SK-N-SH (cell line): ENCODE measurements at regions not wholly inside any gene's neighbourhood (a gene's known extent, or its start where the extent isn't known, plus 50 kb on each side); places are given as distances from the start of the nearest gene placed in this dataset.

Experiments used
- CTCF ChIA-PET: fragments of 300-600, 350-600 bp; formaldehyde crosslinking; extraction: SDS; loops from one replicate; lab custom pipeline; 2021; lab: Yijun Ruan, JAX
- POLR2A ChIA-PET: fragments of 350-600 bp; sonication (Branson Sonifier 250); formaldehyde crosslinking; extraction: SDS; loops from one replicate; lab custom pipeline; 2020; ENCODE audit warnings: antibody characterized with exemption, inconsistent platforms; lab: Yijun Ruan, JAX
- DNase-seq: peaks from one replicate; pipeline ENCODE4 v3.0.0; 2012
- H2AFZ ChIP-seq: fragments of 200-600 bp; sonication (generic); 2 replicates; pipeline ENCODE4 v1.8.1; 2016; ENCODE audit warnings: antibody characterized with exemption, mild to moderate bottlenecking, low read depth
- H3F3A ChIP-seq: fragments of 200-600 bp; sonication (generic); replicated peaks from 2 replicates; pipeline ENCODE3; 2016; ENCODE audit warnings: antibody characterized with exemption, mild to moderate bottlenecking; ENCODE audit not compliant: insufficient read depth
- H3K27ac ChIP-seq, 2 experiments: fragments of 200-500 bp in 1 of 2; fragments of 200-600 bp in 1 of 2; sonication (Bioruptor generic) in 1 of 2; sonication (generic), shearing (Covaris generic) in 1 of 2; 2 replicates each; pipeline versions ENCODE4 v1.5.1 to v1.6.1; 2014 to 2016; ENCODE audit warnings: low read depth in 2 of 2, inconsistent platforms in 1 of 2, low read length in 1 of 2, mild to moderate bottlenecking in 1 of 2, mixed read lengths in 1 of 2
- H3K27me3 ChIP-seq: fragments of 200-600 bp; sonication (generic), shearing (Covaris generic); 2 replicates; pipeline ENCODE4 v1.6.1; 2016; ENCODE audit warnings: mixed run types; ENCODE audit not compliant: insufficient read depth
- H3K36me3 ChIP-seq, 2 experiments: fragments of 200-500 bp in 1 of 2; fragments of 200-600 bp in 1 of 2; sonication (Bioruptor generic) in 1 of 2; sonication (generic) in 1 of 2; replicated peaks in 1 of 2; 2 replicates each; pipeline versions ENCODE3 to v1.5.1; 2014 to 2016; ENCODE audit warnings: low read length in 1 of 2, mild to moderate bottlenecking in 1 of 2; ENCODE audit not compliant: insufficient read depth in 2 of 2, control insufficient read depth in 1 of 2
- H3K4me1 ChIP-seq, 2 experiments: fragments of 200-500 bp in 1 of 2; fragments of 200-600 bp in 1 of 2; sonication (Bioruptor generic) in 1 of 2; sonication (generic), shearing (Covaris generic) in 1 of 2; 2 replicates each; pipeline versions ENCODE4 v1.5.1 to v1.6.1; 2014 to 2016; ENCODE audit warnings: low read depth in 1 of 2, low read length in 1 of 2, mixed run types in 1 of 2; ENCODE audit not compliant: insufficient read depth in 2 of 2, control insufficient read depth in 1 of 2
- H3K4me2 ChIP-seq: fragments of 200-600 bp; sonication (generic), shearing (Covaris generic); 2 replicates; pipeline ENCODE4 v1.6.1; 2017; ENCODE audit warnings: mixed run types
- H3K4me3 ChIP-seq, 2 experiments: fragments of 200-500 bp in 1 of 2; fragments of 200-600 bp in 1 of 2; sonication (Bioruptor generic) in 1 of 2; sonication (generic), shearing (Covaris generic) in 1 of 2; 2 replicates each; pipeline versions ENCODE4 v1.5.1 to v1.8.1; 2014 to 2016; ENCODE audit warnings: low read depth in 2 of 2, inconsistent platforms in 1 of 2, low read length in 1 of 2, mild to moderate bottlenecking in 1 of 2, mixed read lengths in 1 of 2, moderate library complexity in 1 of 2
- H3K79me2 ChIP-seq: fragments of 200-600 bp; sonication (generic); 2 replicates; pipeline ENCODE4 v1.8.1; 2017; ENCODE audit warnings: mild to moderate bottlenecking; ENCODE audit not compliant: insufficient read depth
- H3K9ac ChIP-seq: fragments of 200-600 bp; sonication (generic); 2 replicates; pipeline ENCODE4 v1.6.1; 2017; ENCODE audit warnings: mixed run types
- H3K9me2 ChIP-seq: fragments of 200-600 bp; sonication (generic); 2 replicates; pipeline ENCODE4 v1.6.1; 2017; ENCODE audit warnings: mixed run types
- H3K9me3 ChIP-seq: fragments of 200-600 bp; sonication (generic); 2 replicates; pipeline ENCODE4 v1.6.1; 2017; ENCODE audit warnings: mixed run types, mild to moderate bottlenecking, moderate library complexity
- H4K20me1 ChIP-seq: fragments of 200-600 bp; sonication (generic); 2 replicates; pipeline ENCODE4 v1.6.1; 2017; ENCODE audit warnings: mild to moderate bottlenecking, mixed run types; ENCODE audit not compliant: insufficient read depth
- CHD2 ChIP-seq: fragments of 150-350 bp; IDR thresholded peaks from 2 replicates; pipeline ENCODE4 v1.6.1; 2018; ENCODE audit warnings: low read length; ENCODE audit not compliant: partially characterized antibody
- CTCF ChIP-seq: fragments of 200-600 bp; sonication (generic); IDR thresholded peaks from 2 replicates; pipeline ENCODE4 v1.6.1; 2017; ENCODE audit warnings: antibody characterized with exemption, mild to moderate bottlenecking, moderate library complexity
- EP300 ChIP-seq, 2 experiments: IDR thresholded peaks; 2 replicates each; pipeline versions ENCODE4 v1.4.0 to v1.6.1; 2012; ENCODE audit warnings: borderline replicate concordance in 1 of 2, low read depth in 1 of 2, low read length in 1 of 2
- FOXM1 ChIP-seq: IDR thresholded peaks from 2 replicates; pipeline ENCODE4 v1.4.0; 2012; ENCODE audit warnings: low read depth, mild to moderate bottlenecking
- GABPA ChIP-seq: IDR thresholded peaks from 2 replicates; pipeline ENCODE4 v1.4.0; 2012; ENCODE audit warnings: low read depth, mild to moderate bottlenecking
- JUND ChIP-seq: IDR thresholded peaks from 2 replicates; pipeline ENCODE4 v1.4.0; 2012
- MXI1 ChIP-seq: IDR thresholded peaks from 2 replicates; pipeline ENCODE4 v1.6.1; 2012; ENCODE audit warnings: mild to moderate bottlenecking, low read depth, low read length, improper control_type of control experiment
- NFIC ChIP-seq: IDR thresholded peaks from 2 replicates; pipeline ENCODE4 v1.4.0; 2012; ENCODE audit warnings: borderline replicate concordance
- NRF1 ChIP-seq: IDR thresholded peaks from 2 replicates; pipeline ENCODE4 v1.6.1; 2012; ENCODE audit warnings: low read depth, mild to moderate bottlenecking, low read length
- POLR2AphosphoS5 ChIP-seq: IDR thresholded peaks from 2 replicates; pipeline ENCODE4 v1.6.1; 2012; ENCODE audit warnings: low read depth, low read length
- RAD21 ChIP-seq: IDR thresholded peaks from 2 replicates; pipeline ENCODE4 v1.6.1; 2012; ENCODE audit warnings: mild to moderate bottlenecking, low read length
- RCOR1 ChIP-seq: fragments of 150-350 bp; IDR thresholded peaks from 2 replicates; pipeline ENCODE4 v1.6.1; 2017; ENCODE audit warnings: antibody characterized with exemption, low read length
- RFX5 ChIP-seq: IDR thresholded peaks from 2 replicates; pipeline ENCODE4 v1.6.1; 2012; ENCODE audit warnings: mild to moderate bottlenecking, improper control_type of control experiment, low read length
- RXRA ChIP-seq: IDR thresholded peaks from 2 replicates; pipeline ENCODE4 v1.4.0; 2012; ENCODE audit warnings: low read depth, mild to moderate bottlenecking, borderline replicate concordance
- SIN3A ChIP-seq: IDR thresholded peaks from 2 replicates; pipeline ENCODE4 v1.6.1; 2012; ENCODE audit warnings: low read depth, mild to moderate bottlenecking, low read length, moderate library complexity, borderline replicate concordance
- SMC3 ChIP-seq: IDR thresholded peaks from 2 replicates; pipeline ENCODE4 v1.6.1; 2012; ENCODE audit warnings: low read depth, low read length, improper control_type of control experiment
- TAF1 ChIP-seq: IDR thresholded peaks from 2 replicates; pipeline ENCODE4 v1.6.1; 2012; ENCODE audit warnings: low read depth, mild to moderate bottlenecking, low read length, moderate library complexity, borderline replicate concordance
- TCF12 ChIP-seq: IDR thresholded peaks from 2 replicates; pipeline ENCODE4 v1.4.0; 2012
- TEAD4 ChIP-seq: IDR thresholded peaks from 2 replicates; pipeline ENCODE4 v1.4.0; 2012; ENCODE audit warnings: mild to moderate bottlenecking, borderline replicate concordance; ENCODE audit not compliant: insufficient read depth
- USF1 ChIP-seq: IDR thresholded peaks from 2 replicates; pipeline ENCODE4 v1.4.0; 2012; ENCODE audit warnings: low read depth, borderline replicate concordance
- YY1 ChIP-seq: IDR thresholded peaks from 2 replicates; pipeline ENCODE4 v1.4.0; 2012; ENCODE audit warnings: low read depth, mild to moderate bottlenecking
- ZBTB33 ChIP-seq: IDR thresholded peaks from 2 replicates; pipeline ENCODE4 v1.4.0; 2012; ENCODE audit warnings: low read depth, borderline replicate concordance
- WGBS: methylation state at CpG from one replicate; pipeline ENCODE4 v1.1.6; 2017; ENCODE audit warnings: low lambda C conversion rate; 5-methylcytosine and 5-hydroxymethylcytosine counted together

- 49% methylated on average over 3 of the region's 3 CpGs for WGBS
- Histone ChIP-seq H3K27ac (peak overlapping the region in 1 of 2 experiments; percentile 87; a peak in 2 of 4 replicates), H3K4me2 (no peak overlapping the region; the same call in 1 of the 2 replicates)
- CTCF ChIA-PET, result interaction anchor here (0.5 to 2.8 kb wide), 22 partner anchors 10 to 466 kb away, joined by 3 to 11 read pairs (median 4); partner anchors contain the start of genes PTGFRN and TTF2
- TF ChIP-seq USF1 (no peak), RAD21 (peak; percentile 32), EP300 (IDR thresholded peaks at IDR 0.05; ENCODE audit: borderline replicate concordance in 1 of 2, low read depth in 1 of 2, low read length in 1 of 2) (0 out of 4 replicates have a peak, but pooled peaks of 1 of the 2 experiments have one; percentile 22), RXRA (no peak), RCOR1 (peak; percentile 50; the same call in 1 of the 2 replicates), TEAD4 (no peak), CHD2 (peak; percentile 40), JUND (no peak), SMC3 (no peak), TCF12 (peak; percentile 95), FOXM1 (no peak), POLR2AphosphoS5 (0 out of 2 replicates have a peak, but pooled peaks have one; percentile 37), NRF1 (no peak)
- TF ChIP-seq, all 33 proteins: peak for 6
- Histone ChIP-seq H3K27me3 (no peaks in the 10 kb centered on the region), H3K9me2 (no peaks in the 10 kb centered on the region), H3K4me1 (peaks cover 28 to 36% of the 10 kb centered on the region in 2 experiments), H3K9me3 (no peaks in the 10 kb centered on the region), H3K79me2 (no peaks in the 10 kb centered on the region), H3K9ac (no peak overlapping the region), H2AFZ (no peak overlapping the region), H3K4me3 (no peak overlapping the region), H3K36me3 (no peaks in the 10 kb centered on the region), H3F3A (no peaks in the 10 kb centered on the region), H4K20me1 (no peaks in the 10 kb centered on the region)
- DNase-seq, result peak; percentile 75
- POLR2A ChIA-PET, result interaction anchor here (0.7 to 2.5 kb wide), 3 partner anchors 22 to 204 kb away, joined by 3 to 12 read pairs (median 5); partner anchors contain the start of gene TTF2
Measured at GRCh38 chr1:116855773-116856201, 53.9 kb upstream of the PTGFRN start.

- Histone ChIP-seq H3K4me2 (no peak overlapping the region; the same call in 1 of the 2 replicates), H4K20me1 (no peaks in the 10 kb centered on the region), H3K9me2 (no peaks in the 10 kb centered on the region), H3K9ac (no peak overlapping the region), H3K4me1 (peaks cover 28 to 36% of the 10 kb centered on the region in 2 experiments), H3K4me3 (no peak overlapping the region), H3K27ac (peak overlapping the region in 1 of 2 experiments; percentile 87; a peak in 2 of 4 replicates), H2AFZ (no peak overlapping the region), H3K79me2 (no peaks in the 10 kb centered on the region), H3K27me3 (no peaks in the 10 kb centered on the region), H3K36me3 (no peaks in the 10 kb centered on the region), H3F3A (no peaks in the 10 kb centered on the region), H3K9me3 (no peaks in the 10 kb centered on the region)
- POLR2A ChIA-PET, result interaction anchor here (1.5 to 2.5 kb wide), 2 partner anchors 22 to 204 kb away, joined by 5 to 12 read pairs; partner anchors contain the start of gene TTF2
- WGBS, result 90% methylated on average over 3 of the region's 3 CpGs
- CTCF ChIA-PET, result interaction anchor here (0.9 to 2.8 kb wide), 18 partner anchors 10 to 285 kb away, joined by 3 to 11 read pairs (median 4); partner anchors contain the start of genes PTGFRN and TTF2
- DNase-seq, result no peak
- no peak for TF ChIP-seq ZBTB33
- TF ChIP-seq SIN3A, result no peak
- TF ChIP-seq TAF1, result no peak
- TF ChIP-seq GABPA, result no peak
- no peak for TF ChIP-seq TEAD4
- no peak for TF ChIP-seq RAD21
- TF ChIP-seq SMC3, result no peak
- no peak for TF ChIP-seq MXI1
- TF ChIP-seq YY1, result no peak
- TF ChIP-seq CTCF, result no peak
- no peak for TF ChIP-seq POLR2AphosphoS5
- no peak for TF ChIP-seq NFIC
- TF ChIP-seq RFX5, result no peak
Measured at GRCh38 chr1:116856312-116856711, 53.4 kb upstream of the PTGFRN start.
